HCT116 (cell line): ENCODE measurements at regions not wholly inside any gene's neighbourhood (a gene's known extent, or its start where the extent isn't known, plus 50 kb on each side); places are given as distances from the start of the nearest gene placed in this dataset.

ENCODE experiments used
- ATAC-seq: fragments of 200-7000 bp; cut with Tn5 transposase; 2 replicates; pipeline ENCODE4 v1.9.1; 2020; ENCODE audit warnings: mild to moderate bottlenecking, moderate library complexity
- BruUV-seq: library from RNA; stranded (reverse); fragments of 400-500 nt; replicated peaks from 2 replicates; lab custom pipeline; 2021; lab: Mats Ljungman, UMichigan
- CTCF ChIA-PET: fragments of 300-600 bp; sonication (Branson Sonifier 250); formaldehyde crosslinking; loops from one replicate; lab custom pipeline; 2021; ENCODE audit warnings: antibody characterized with exemption; lab: Charles Lee
- POLR2A ChIA-PET: fragments of 300-600, 350-600 bp; sonication (Branson Sonifier 250); formaldehyde crosslinking; loops from one replicate; lab custom pipeline; 2021; ENCODE audit warnings: antibody characterized with exemption; lab: Charles Lee
- RAD21 ChIA-PET, 2 experiments: fragments of 300-600 bp; sonication (Branson Sonifier 250); formaldehyde crosslinking; loops; one replicate each; lab custom pipeline; 2023; ENCODE audit warnings: low total read pairs in 2 of 2; ENCODE audit not compliant: uncharacterized antibody in 2 of 2, unreplicated experiment in 2 of 2, low non-redundant PET in 1 of 2; lab: Charles Lee
- DNase-seq: peaks from one replicate; pipeline ENCODE4 v3.0.0-alpha.2; 2010; ENCODE audit warnings: low read depth, low spot score
- H2AFZ ChIP-seq: fragments of 200-600 bp; shearing (Covaris generic), sonication (generic); 2 replicates; pipeline ENCODE4 v1.6.1; 2017; ENCODE audit warnings: low read depth, mixed run types, mixed read lengths, antibody characterized with exemption, low read length; ENCODE audit not compliant: poor library complexity, severe bottlenecking
- H3K27ac ChIP-seq: 2 replicates; pipeline ENCODE4 v1.5.1; 2012; ENCODE audit warnings: low read depth, low read length
- H3K27me3 ChIP-seq: fragments of 200-600 bp; sonication (generic); 2 replicates; pipeline ENCODE4 v1.6.1; 2016; ENCODE audit warnings: mixed run types, low read length, mixed read lengths; ENCODE audit not compliant: insufficient read depth
- H3K36me3 ChIP-seq, 2 experiments: fragments of 200-500 bp in 1 of 2; fragments of 200-600 bp in 1 of 2; sonication (Bioruptor generic) in 1 of 2; sonication (generic) in 1 of 2; 2 replicates each; pipeline versions ENCODE4 v1.5.1 to v1.6.1; 2014 to 2016; ENCODE audit warnings: low read length in 2 of 2, inconsistent platforms in 1 of 2, mixed read lengths in 1 of 2, mixed run types in 1 of 2; ENCODE audit not compliant: insufficient read depth in 2 of 2, control insufficient read depth in 1 of 2
- H3K4me1 ChIP-seq, 2 experiments: fragments of 200-600 bp in 1 of 2; sonication (generic) in 1 of 2; 2 replicates each; pipeline versions ENCODE4 v1.5.1 to v1.6.1; 2012 to 2017; ENCODE audit warnings: low read length in 2 of 2, inconsistent platforms in 1 of 2, mild to moderate bottlenecking in 1 of 2, mixed read lengths in 1 of 2, mixed run types in 1 of 2, moderate library complexity in 1 of 2; ENCODE audit not compliant: insufficient read depth in 2 of 2, control insufficient read depth in 1 of 2
- H3K4me2 ChIP-seq: fragments of 200-600 bp; sonication (generic); 2 replicates; pipeline ENCODE4 v1.6.1; 2017; ENCODE audit warnings: mixed run types, low read length, mixed read lengths
- H3K4me3 ChIP-seq, 2 experiments: fragments of 200-600 bp in 1 of 2; sonication (generic) in 1 of 2; replicated peaks in 1 of 2; 2 replicates each; pipeline ENCODE4 v1.5.1; 2011 to 2016; ENCODE audit warnings: low read length in 2 of 2, control low read depth in 1 of 2, low read depth in 1 of 2, mild to moderate bottlenecking in 1 of 2, mixed read lengths in 1 of 2, mixed run types in 1 of 2
- H3K79me2 ChIP-seq: fragments of 200-600 bp; sonication (generic); 2 replicates; pipeline ENCODE4 v1.6.1; 2017; ENCODE audit warnings: mild to moderate bottlenecking, mixed run types, low read length, moderate library complexity, mixed read lengths; ENCODE audit not compliant: insufficient read depth
- H3K9ac ChIP-seq: fragments of 200-600 bp; sonication (generic); 2 replicates; pipeline ENCODE4 v1.6.1; 2016; ENCODE audit warnings: low read length, mixed read lengths
- H3K9me2 ChIP-seq: fragments of 200-600 bp; sonication (generic), shearing (Covaris generic); 2 replicates; pipeline ENCODE4 v1.6.1; 2017; ENCODE audit warnings: mixed run types, mild to moderate bottlenecking, moderate library complexity; ENCODE audit not compliant: insufficient read depth
- H3K9me3 ChIP-seq, 2 experiments: fragments of 200-500 bp in 1 of 2; fragments of 200-600 bp in 1 of 2; sonication (Bioruptor generic) in 1 of 2; sonication (generic) in 1 of 2; 2 replicates each; pipeline ENCODE4 v1.6.1; 2014 to 2017; ENCODE audit warnings: low read length in 2 of 2, mixed read lengths in 2 of 2, inconsistent platforms in 1 of 2, low read depth in 1 of 2, mild to moderate bottlenecking in 1 of 2, mixed run types in 1 of 2, moderate library complexity in 1 of 2; ENCODE audit not compliant: control insufficient read depth in 1 of 2, insufficient read depth in 1 of 2
- H4K20me1 ChIP-seq: fragments of 200-600 bp; sonication (generic), shearing (Covaris generic); 2 replicates; pipeline ENCODE4 v1.6.1; 2017; ENCODE audit warnings: mixed run types, mild to moderate bottlenecking, moderate library complexity; ENCODE audit not compliant: insufficient read depth
- ATF3 ChIP-seq: IDR thresholded peaks from 2 replicates; pipeline ENCODE4 v1.6.1; 2012
- CBX3 ChIP-seq: IDR thresholded peaks from 2 replicates; pipeline ENCODE4 v1.6.1; 2012; ENCODE audit warnings: low read depth
- CEBPB ChIP-seq: IDR thresholded peaks from 2 replicates; pipeline ENCODE4 v1.6.1; 2012; ENCODE audit warnings: low read depth
- CTCF ChIP-seq, 3 experiments: fragments of 200-600 bp in 1 of 3; sonication (generic) in 1 of 3; IDR thresholded peaks in 2 of 3; conservative IDR thresholded peaks in 1 of 3; 2 replicates each; pipeline ENCODE4 v1.5.1; 2012 to 2017; ENCODE audit warnings: low read depth in 2 of 3, low read length in 2 of 3, antibody characterized with exemption in 1 of 3, borderline replicate concordance in 1 of 3, control low read depth in 1 of 3, mild to moderate bottlenecking in 1 of 3, mixed read lengths in 1 of 3, mixed run types in 1 of 3, moderate library complexity in 1 of 3; ENCODE audit not compliant: insufficient read depth in 1 of 3
- EGR1 ChIP-seq: IDR thresholded peaks from 2 replicates; pipeline ENCODE4 v1.6.1; 2012; ENCODE audit warnings: low read depth
- ELF1 ChIP-seq: IDR thresholded peaks from 2 replicates; pipeline ENCODE4 v1.6.1; 2012; ENCODE audit warnings: low read depth, borderline replicate concordance
- EZH2 ChIP-seq: fragments of 200-600 bp; sonication (generic); IDR thresholded peaks from 2 replicates; pipeline ENCODE4 v1.6.1; 2017; ENCODE audit warnings: antibody characterized with exemption, mixed run types
- EZH2phosphoT487 ChIP-seq: fragments of 200-600 bp; IDR thresholded peaks from 2 replicates; pipeline ENCODE4 v1.6.1; 2018; ENCODE audit warnings: antibody characterized with exemption, borderline replicate concordance
- JUND ChIP-seq: IDR thresholded peaks from 2 replicates; pipeline ENCODE4 v1.6.1; 2012
- MAX ChIP-seq: IDR thresholded peaks from 2 replicates; pipeline ENCODE4 v1.6.1; 2012
- POLR2A ChIP-seq: IDR thresholded peaks from 2 replicates; pipeline ENCODE4 v1.7.0; 2011; ENCODE audit warnings: borderline replicate concordance; ENCODE audit not compliant: insufficient read depth, insufficient read length; ENCODE audit errors: extremely low read depth
- RAD21 ChIP-seq: IDR thresholded peaks from 2 replicates; pipeline ENCODE4 v1.6.1; 2012; ENCODE audit warnings: low read depth, mild to moderate bottlenecking
- REST ChIP-seq: IDR thresholded peaks from 2 replicates; pipeline ENCODE4 v1.6.1; 2012; ENCODE audit warnings: low read depth
- SP1 ChIP-seq: IDR thresholded peaks from 2 replicates; pipeline ENCODE4 v1.6.1; 2012; ENCODE audit warnings: low read depth
- SRF ChIP-seq: IDR thresholded peaks from 2 replicates; pipeline ENCODE4 v1.6.1; 2012; ENCODE audit warnings: low read depth
- TCF7L2 ChIP-seq: IDR thresholded peaks from 2 replicates; pipeline ENCODE4 v1.7.0; 2011; ENCODE audit warnings: borderline replicate concordance, inconsistent platforms; ENCODE audit not compliant: insufficient read depth, insufficient read length; ENCODE audit errors: extremely low read depth
- YY1 ChIP-seq: IDR thresholded peaks from 2 replicates; pipeline ENCODE4 v1.6.1; 2011; ENCODE audit warnings: low read length, low read depth, moderate library complexity, mild to moderate bottlenecking; ENCODE audit not compliant: insufficient replicate concordance; ENCODE audit errors: extremely low read depth
- ZBTB33 ChIP-seq: IDR thresholded peaks from 2 replicates; pipeline ENCODE4 v1.6.1; 2011; ENCODE audit warnings: mild to moderate bottlenecking, low read length, moderate library complexity; ENCODE audit not compliant: insufficient replicate concordance; ENCODE audit errors: extremely low read depth
- ZFX ChIP-seq: fragments of 450-650 bp; IDR thresholded peaks from 2 replicates; pipeline ENCODE4 v1.6.1; 2017
- ZNF274 ChIP-seq: fragments of 200-500 bp; sonication (Bioruptor generic); IDR thresholded peaks from 2 replicates; pipeline ENCODE4 v1.6.1; 2014; ENCODE audit warnings: mild to moderate bottlenecking, low read depth, low read length, inconsistent platforms
- intact Hi-C: fragments of 100-400 bp; cut with micrococcal nuclease; formaldehyde crosslinking; loops from 2 replicates; pipeline ENCODE4 v1.10.0; 2022

GRCh38 chr5:175238326-175238725, 205.7 kb downstream of the DRD1 start:
- H4K20me1 ChIP-seq, result no peaks in the 10 kb centered on the region
- DNase-seq (no peak), ATAC-seq (no peak)
- ChIA-PET POLR2A (no interaction called here), CTCF (no interaction called here), RAD21 (no interaction called here)
- no peaks in the 10 kb centered on the region for H3K79me2 ChIP-seq
- no peak overlapping the region for H3K4me2 ChIP-seq
- BruUV-seq, result no TSS peak
- no peaks in the 10 kb centered on the region for H3K36me3 ChIP-seq
- intact Hi-C loops, result no loop called here
- no peak overlapping the region for H2AFZ ChIP-seq
- no peaks in the 10 kb centered on the region for H3K9me3 ChIP-seq
- no peak overlapping the region for H3K9ac ChIP-seq
- H3K4me3 ChIP-seq, result no peak overlapping the region
- H3K27me3 ChIP-seq, result peaks cover 34% of the 10 kb centered on the region
- H3K27ac ChIP-seq, result no peak overlapping the region
- no peak for TF ChIP-seq SP1
- no peak for TF ChIP-seq EZH2phosphoT487
- no peak for TF ChIP-seq EZH2
- no peak for TF ChIP-seq ZBTB33
- TF ChIP-seq ZNF274, result no peak
- no peak for TF ChIP-seq CEBPB
- no peak for TF ChIP-seq POLR2A
- TF ChIP-seq JUND, result no peak
- TF ChIP-seq RAD21, result no peak
- no peak for TF ChIP-seq TCF7L2
- no peak for TF ChIP-seq MAX
- TF ChIP-seq YY1, result no peak
- TF ChIP-seq EGR1, result no peak
- no peak for TF ChIP-seq ZFX
- no peak for TF ChIP-seq CTCF (IDR thresholded peaks at IDR 0.05 in 2 of 3, conservative IDR thresholded peaks at IDR 0.05 in 1 of 3; ENCODE audit: borderline replicate concordance in 1 of 3, insufficient read depth in 1 of 3, low read depth in 2 of 3, low read length in 2 of 3)
- no peak for TF ChIP-seq ELF1
- TF ChIP-seq SRF, result no peak
- no peak for TF ChIP-seq CBX3
- TF ChIP-seq ATF3, result no peak
- TF ChIP-seq REST, result no peak
- no peaks in the 10 kb centered on the region for H3K4me1 ChIP-seq
- no peaks in the 10 kb centered on the region for H3K9me2 ChIP-seq
